Left lung (tissue), 4 donors: ENCODE measurements at regions not wholly inside any gene's neighbourhood (a gene's known extent, or its start where the extent isn't known, plus 50 kb on each side); places are given as distances from the start of the nearest gene placed in this dataset.
"Not testable (repeated sequence)": the region's sequence is repeated elsewhere in the genome, so short reads cannot be mapped to it uniquely, and the experiment has no call there.

Experiments
- ATAC-seq: fragments of 200-7000 bp; cut with Tn5 transposase; one replicate; pipeline ENCODE4 v1.9.1; 2020; ENCODE audit warnings: moderate library complexity
- DNase-seq, 4 donors: peaks; one replicate each; pipeline ENCODE4 v3.0.0-alpha.2; 2013 to 2020
- H3K27ac ChIP-seq, 2 donors: fragments of 200-600 bp; sonication (generic) in 1 of 2; one replicate each; pipeline versions ENCODE4 v1.5.0 to v1.8.0; 2020 to 2021
- H3K27me3 ChIP-seq, 2 donors: fragments of 200-600 bp; sonication (generic) in 1 of 2; one replicate each; pipeline versions ENCODE4 v1.5.0 to v1.8.0; 2020 to 2021
- H3K36me3 ChIP-seq, 2 donors: fragments of 200-600 bp; sonication (generic) in 1 of 2; one replicate each; pipeline versions ENCODE4 v1.5.0 to v1.8.0; 2020 to 2021
- H3K4me1 ChIP-seq, 2 donors: fragments of 200-600 bp; one replicate each; pipeline ENCODE4 v1.8.0; 2021
- H3K4me3 ChIP-seq, 2 donors: fragments of 200-600 bp; sonication (generic) in 1 of 2; one replicate each; pipeline versions ENCODE4 v1.5.0 to v1.8.0; 2020 to 2021; ENCODE audit warnings: mild to moderate bottlenecking in 1 of 2
- H3K9me3 ChIP-seq, 2 donors: fragments of 200-600 bp; sonication (generic) in 1 of 2; one replicate each; pipeline versions ENCODE4 v1.5.0 to v1.8.0; 2020 to 2021
- intact Hi-C, 2 donors: fragments of 100-400 bp; cut with DNase I; formaldehyde crosslinking; loops; one replicate each; pipeline versions ENCODE4 v1.11.2 to v1.14.2; 2022
- TF ChIP-seq, protein P1 (sequence below), 2 donors: fragments of 200-600 bp; sonication (generic) in 1 of 2; IDR thresholded peaks; one replicate each; pipeline versions ENCODE4 v1.5.0 to v1.8.0; 2021; ENCODE audit warnings: antibody characterized with exemption in 2 of 2
- donor health status: DM: no; HTN: yes; CAD: no.
- donor health status: DM: no; HTN: no; CAD: no.

- Histone ChIP-seq H3K27ac (no peak overlapping the region), H3K4me1 (no peaks in the 10 kb centered on the region), H3K27me3 (no peaks in the 10 kb centered on the region), H3K4me3 (no peak overlapping the region), H3K9me3 (no peaks in the 10 kb centered on the region), H3K36me3 (no peaks in the 10 kb centered on the region)
- TF ChIP-seq, protein P1, sequence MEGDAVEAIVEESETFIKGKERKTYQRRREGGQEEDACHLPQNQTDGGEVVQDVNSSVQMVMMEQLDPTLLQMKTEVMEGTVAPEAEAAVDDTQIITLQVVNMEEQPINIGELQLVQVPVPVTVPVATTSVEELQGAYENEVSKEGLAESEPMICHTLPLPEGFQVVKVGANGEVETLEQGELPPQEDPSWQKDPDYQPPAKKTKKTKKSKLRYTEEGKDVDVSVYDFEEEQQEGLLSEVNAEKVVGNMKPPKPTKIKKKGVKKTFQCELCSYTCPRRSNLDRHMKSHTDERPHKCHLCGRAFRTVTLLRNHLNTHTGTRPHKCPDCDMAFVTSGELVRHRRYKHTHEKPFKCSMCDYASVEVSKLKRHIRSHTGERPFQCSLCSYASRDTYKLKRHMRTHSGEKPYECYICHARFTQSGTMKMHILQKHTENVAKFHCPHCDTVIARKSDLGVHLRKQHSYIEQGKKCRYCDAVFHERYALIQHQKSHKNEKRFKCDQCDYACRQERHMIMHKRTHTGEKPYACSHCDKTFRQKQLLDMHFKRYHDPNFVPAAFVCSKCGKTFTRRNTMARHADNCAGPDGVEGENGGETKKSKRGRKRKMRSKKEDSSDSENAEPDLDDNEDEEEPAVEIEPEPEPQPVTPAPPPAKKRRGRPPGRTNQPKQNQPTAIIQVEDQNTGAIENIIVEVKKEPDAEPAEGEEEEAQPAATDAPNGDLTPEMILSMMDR (IDR thresholded peaks at IDR 0.05): no peak
- no peak for ATAC-seq
- DNase-seq: no peak
- intact Hi-C loops: no loop called here
Observed at GRCh38 chr2:2775018-2775417, 443.9 kb upstream of the MYT1L start.

DNA sequence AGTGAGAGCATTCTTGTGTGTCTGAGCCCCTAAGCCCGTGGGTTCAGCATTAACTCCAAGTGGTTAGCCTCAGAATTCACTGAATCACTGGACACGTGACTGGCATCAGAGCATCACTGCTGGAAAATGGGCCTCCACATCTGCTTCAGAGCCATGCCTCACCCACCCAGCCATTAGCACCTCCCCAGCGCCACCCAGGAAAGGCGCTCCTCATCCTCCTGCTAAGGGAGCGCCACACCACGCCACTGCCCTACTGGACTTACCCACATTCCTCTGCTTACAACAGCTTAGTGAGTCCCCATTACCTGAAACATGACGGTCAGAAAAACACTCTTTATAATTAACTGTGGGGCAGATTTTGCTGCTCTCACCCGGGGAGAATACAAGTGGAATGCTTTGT lies 442.6 kb upstream of the MYT1L start:
- Histone ChIP-seq H3K9me3 (no peaks in the 10 kb centered on the region), H3K36me3 (no peaks in the 10 kb centered on the region), H3K4me3 (no peak overlapping the region), H3K4me1 (no peaks in the 10 kb centered on the region), H3K27ac (no peak overlapping the region), H3K27me3 (no peaks in the 10 kb centered on the region)
- ATAC-seq (no peak), DNase-seq (no peak)
- TF ChIP-seq, protein P1 (IDR thresholded peaks at IDR 0.05): no peak
- intact Hi-C loops: no loop called here

DNA sequence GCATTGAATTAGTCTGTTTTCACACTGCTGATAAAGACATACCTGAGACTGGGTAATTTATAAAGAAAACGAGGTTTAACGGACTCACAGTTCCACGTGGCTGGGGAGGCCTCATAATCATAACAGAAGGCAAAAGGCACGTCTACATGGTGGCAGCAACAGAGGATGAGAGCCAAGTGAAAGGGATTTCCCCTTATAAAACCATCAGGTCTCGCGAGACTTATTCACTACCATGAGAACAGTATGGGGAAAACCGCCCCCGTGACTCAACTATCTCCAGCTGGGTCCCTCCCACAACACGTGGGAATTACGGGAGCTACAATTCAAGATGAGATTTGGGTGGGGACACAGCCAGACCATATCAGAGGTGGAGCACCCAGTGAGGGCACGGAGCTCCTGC lies 442.0 kb upstream of the MYT1L start:
- H3K4me1 ChIP-seq, H3K4me3 ChIP-seq, H3K9me3 ChIP-seq, intact Hi-C loops, H3K27ac ChIP-seq, H3K27me3 ChIP-seq, ATAC-seq, DNase-seq, H3K36me3 ChIP-seq: not testable (repeated sequence)

DNA sequence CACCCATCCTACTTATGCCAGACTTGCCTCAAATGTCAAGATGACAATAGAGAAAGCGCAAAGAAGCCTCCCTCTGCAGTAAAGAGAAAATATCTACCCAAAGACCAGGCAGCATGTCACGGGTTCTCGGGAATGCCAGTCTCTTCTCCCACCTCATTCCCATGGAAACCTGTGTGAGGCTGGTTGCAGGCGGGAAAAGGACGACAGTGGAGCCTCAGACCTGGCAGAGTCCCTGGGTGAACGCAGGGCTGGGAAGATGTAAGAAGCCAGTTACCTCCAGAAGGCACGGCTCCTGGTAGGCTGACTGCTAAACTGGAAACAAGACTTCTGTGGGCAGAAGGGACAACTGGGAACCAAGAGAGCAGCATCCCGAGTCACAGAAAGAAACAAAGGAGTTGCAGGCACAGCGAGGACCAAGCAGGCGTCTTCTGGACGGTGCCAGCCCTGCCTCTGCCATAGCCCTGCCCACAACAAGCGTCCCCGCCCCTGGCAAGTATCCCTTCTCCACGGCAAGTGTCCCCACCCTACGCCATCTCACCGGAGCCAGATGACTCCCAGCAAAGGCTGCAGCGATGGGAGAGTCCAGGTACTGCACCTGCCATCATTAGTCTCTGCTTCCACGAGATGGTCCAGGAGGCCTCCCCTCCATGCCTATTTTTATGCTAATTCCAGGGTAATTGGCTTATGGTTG lies 440.8 kb upstream of the MYT1L start:
- ATAC-seq: no peak
- H3K4me1 ChIP-seq: no peaks in the 10 kb centered on the region
- no peak for DNase-seq
- H3K27ac ChIP-seq: no peak overlapping the region
- H3K9me3 ChIP-seq: no peaks in the 10 kb centered on the region
- intact Hi-C loops: no loop called here
- no peaks in the 10 kb centered on the region for H3K36me3 ChIP-seq
- H3K27me3 ChIP-seq: no peaks in the 10 kb centered on the region
- TF ChIP-seq, protein P1 (IDR thresholded peaks at IDR 0.05): no peak
- no peak overlapping the region for H3K4me3 ChIP-seq

DNA sequence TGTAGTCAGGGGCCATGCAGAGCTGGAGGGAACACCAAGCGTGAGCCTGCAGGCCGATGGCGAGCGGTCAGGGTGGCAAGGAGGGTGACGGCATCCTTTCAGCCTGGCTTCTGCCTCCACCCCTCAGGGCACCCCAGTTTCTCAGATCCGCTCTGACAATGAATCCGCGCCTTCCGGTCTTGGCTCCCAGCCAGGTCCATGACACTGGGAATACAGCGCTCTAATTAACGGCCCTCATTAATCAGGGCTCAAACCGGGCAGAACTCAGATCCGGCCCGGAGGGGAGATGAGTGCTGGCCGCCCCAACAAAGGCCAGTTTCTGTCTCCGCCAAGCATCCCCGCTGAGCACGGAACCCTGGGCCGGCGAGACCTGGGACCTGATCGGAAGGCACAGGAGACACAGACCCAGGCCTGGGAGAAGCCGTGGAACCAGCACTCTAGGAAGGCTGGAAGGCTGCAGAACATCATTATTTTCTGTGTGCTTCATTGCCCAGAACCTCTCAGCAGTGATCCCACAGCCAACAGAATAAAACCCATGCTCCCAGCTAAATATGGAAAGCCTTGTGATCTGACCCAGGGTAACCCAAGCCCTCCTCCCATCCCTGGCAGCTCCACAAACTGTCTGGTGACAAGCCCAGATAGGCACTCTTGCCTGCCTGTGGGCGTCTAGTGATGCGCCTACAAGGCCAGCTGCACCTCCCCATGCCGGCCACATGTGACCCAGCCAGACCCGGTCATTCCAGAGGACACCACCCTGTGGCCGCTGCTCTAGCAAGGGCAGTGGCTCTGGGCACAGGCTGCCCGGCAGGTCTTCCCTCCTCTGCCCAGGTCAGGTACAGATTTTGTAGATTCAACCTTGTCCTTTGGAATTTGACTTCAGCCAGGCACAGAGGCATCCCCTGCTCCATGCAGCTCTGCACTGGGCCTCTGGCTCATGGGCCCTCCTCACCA lies 438.7 kb upstream of the MYT1L start:
- H3K27ac ChIP-seq: no peak overlapping the region
- ATAC-seq: no peak
- DNase-seq: no peak
- intact Hi-C loops: no loop called here
- H3K27me3 ChIP-seq: no peaks in the 10 kb centered on the region
- no peaks in the 10 kb centered on the region for H3K4me1 ChIP-seq
- H3K4me3 ChIP-seq: no peak overlapping the region
- TF ChIP-seq, protein P1 (IDR thresholded peaks at IDR 0.05): no peak
- H3K36me3 ChIP-seq: no peaks in the 10 kb centered on the region
- no peaks in the 10 kb centered on the region for H3K9me3 ChIP-seq
